H1 (cell line): ENCODE measurements at regions not wholly inside any gene's neighbourhood (a gene's known extent, or its start where the extent isn't known, plus 50 kb on each side); places are given as distances from the start of the nearest gene placed in this dataset.
A peak's percentile ranks its signal among the peaks of the same experiment; 100 is the strongest.

ENCODE experiments used
- CTCF ChIA-PET: fragments of 300-600 bp; sonication (Branson Sonifier 250); formaldehyde crosslinking; loops from one replicate; lab custom pipeline; 2021; ENCODE audit not compliant: partially characterized antibody; lab: Charles Lee
- POLR2A ChIA-PET: fragments of 300-600 bp; sonication (Branson Sonifier 250); formaldehyde crosslinking; loops from one replicate; lab custom pipeline; 2021; ENCODE audit warnings: inconsistent platforms; ENCODE audit not compliant: partially characterized antibody; lab: Charles Lee
- DNase-seq, 2 experiments: peaks; one replicate each; pipeline versions ENCODE4 v3.0.0 to v3.0.0-alpha.2; 2010 to 2022; ENCODE audit warnings: low spot score in 2 of 2, low read depth in 1 of 2, mixed read lengths in 1 of 2
- FAIRE-seq: peaks from 2 replicates; lab custom pipeline; 2011; peaks lifted over from hg19 to GRCh38; lab: Jason Lieb, UNC
- H2AFZ ChIP-seq: 2 replicates; pipeline ENCODE4 v1.8.1; 2012; ENCODE audit warnings: low read length, inconsistent platforms
- H2AK5ac ChIP-seq: 2 replicates; pipeline ENCODE4 v1.6.1; 2013; ENCODE audit warnings: low read depth, low read length
- H2BK120ac ChIP-seq: replicated peaks from 2 replicates; pipeline ENCODE3; 2013; ENCODE audit warnings: low read depth, low read length, inconsistent platforms
- H2BK12ac ChIP-seq: 2 replicates; pipeline ENCODE4 v1.6.1; 2013; ENCODE audit warnings: low read depth, low read length
- H2BK15ac ChIP-seq: 2 replicates; pipeline ENCODE4 v1.6.1; 2013; ENCODE audit warnings: low read length
- H2BK20ac ChIP-seq: 2 replicates; pipeline ENCODE4 v1.6.1; 2013; ENCODE audit warnings: low read length
- H2BK5ac ChIP-seq: 2 replicates; pipeline ENCODE4 v1.6.1; 2013; ENCODE audit warnings: low read depth, low read length
- H3K14ac ChIP-seq: 2 replicates; pipeline ENCODE4 v1.6.1; 2013; ENCODE audit warnings: inconsistent platforms; ENCODE audit not compliant: insufficient read length
- H3K18ac ChIP-seq: 2 replicates; pipeline ENCODE4 v1.6.1; 2013; ENCODE audit warnings: low read length; ENCODE audit errors: extremely low read depth
- H3K23ac ChIP-seq: 2 replicates; pipeline ENCODE4 v1.6.1; 2013; ENCODE audit warnings: inconsistent platforms; ENCODE audit not compliant: insufficient read length
- H3K23me2 ChIP-seq: 2 replicates; pipeline ENCODE4 v1.6.1; 2013; ENCODE audit warnings: low read depth, low read length
- H3K27ac ChIP-seq: 2 replicates; pipeline ENCODE4 v1.6.1; 2011; ENCODE audit warnings: low read depth, low read length, inconsistent platforms
- H3K27me3 ChIP-seq, 4 experiments: replicated peaks in 1 of 4; 1 replicate in 1 of 4; 2 replicates in 3 of 4; pipeline versions ENCODE4 v1.6.1 to v1.8.1; 2011 to 2013; ENCODE audit warnings: low read length in 3 of 4, mild to moderate bottlenecking in 3 of 4, inconsistent platforms in 2 of 4, mixed read lengths in 2 of 4, moderate library complexity in 1 of 4; ENCODE audit not compliant: control insufficient read depth in 3 of 4, insufficient read depth in 3 of 4; ENCODE audit errors: extremely low read depth in 1 of 4
- H3K36me3 ChIP-seq, 4 experiments: 2 replicates each; pipeline versions ENCODE4 v1.6.1 to v1.8.1; 2011 to 2013; ENCODE audit warnings: mild to moderate bottlenecking in 4 of 4, low read length in 3 of 4, moderate library complexity in 2 of 4, control low read depth in 1 of 4, inconsistent platforms in 1 of 4; ENCODE audit not compliant: insufficient read depth in 4 of 4, control insufficient read depth in 2 of 4
- H3K4ac ChIP-seq: replicated peaks from 2 replicates; pipeline ENCODE3; 2013; ENCODE audit warnings: low read length, low read depth, mixed read lengths, inconsistent platforms; ENCODE audit not compliant: insufficient read length
- H3K4me1 ChIP-seq, 4 experiments: replicated peaks in 1 of 4; 1 replicate in 1 of 4; 2 replicates in 3 of 4; pipeline versions ENCODE4 v1.6.1 to v1.8.1; 2011 to 2013; ENCODE audit warnings: low read length in 3 of 4, inconsistent platforms in 2 of 4, mixed read lengths in 1 of 4; ENCODE audit not compliant: insufficient read depth in 4 of 4, control insufficient read depth in 3 of 4
- H3K4me2 ChIP-seq, 2 experiments: 2 replicates each; pipeline versions ENCODE4 v1.6.1 to v1.8.1; 2011 to 2013; ENCODE audit warnings: low read depth in 2 of 2, low read length in 2 of 2, control low read depth in 1 of 2, inconsistent platforms in 1 of 2, mild to moderate bottlenecking in 1 of 2; ENCODE audit not compliant: insufficient read depth in 1 of 2
- H3K4me3 ChIP-seq, 4 experiments: fragments of 200-600, 300-600 bp in 1 of 4; sonication (generic), shearing (Covaris generic), sonication (Bioruptor Twin) in 1 of 4; 2 replicates each; pipeline versions ENCODE4 v1.5.1 to v1.8.1; 2011 to 2016; ENCODE audit warnings: low read length in 4 of 4, low read depth in 3 of 4, control low read depth in 2 of 4, inconsistent platforms in 2 of 4, mild to moderate bottlenecking in 2 of 4, mixed read lengths in 1 of 4, moderate library complexity in 1 of 4; ENCODE audit not compliant: insufficient read depth in 2 of 4; ENCODE audit errors: extremely low read depth in 1 of 4
- H3K56ac ChIP-seq: replicated peaks from 2 replicates; pipeline ENCODE3; 2013; ENCODE audit warnings: low read depth, mild to moderate bottlenecking, mixed read lengths, low read length, inconsistent platforms; ENCODE audit not compliant: insufficient read length
- H3K79me1 ChIP-seq: 2 replicates; pipeline ENCODE4 v1.6.1; 2013; ENCODE audit warnings: low read depth, low read length, control low read depth
- H3K79me2 ChIP-seq, 2 experiments: 2 replicates each; pipeline versions ENCODE4 v1.6.1 to v1.8.1; 2012 to 2013; ENCODE audit warnings: low read length in 2 of 2, mild to moderate bottlenecking in 2 of 2, inconsistent platforms in 1 of 2; ENCODE audit not compliant: insufficient read depth in 2 of 2, control insufficient read depth in 1 of 2
- H3K9ac ChIP-seq, 4 experiments: replicated peaks in 1 of 4; 1 replicate in 1 of 4; 2 replicates in 3 of 4; pipeline versions ENCODE4 v1.6.1 to v1.8.1; 2011 to 2013; ENCODE audit warnings: low read depth in 3 of 4, low read length in 3 of 4, control low read depth in 2 of 4, mild to moderate bottlenecking in 2 of 4, moderate library complexity in 2 of 4, inconsistent platforms in 1 of 4; ENCODE audit errors: extremely low read depth in 1 of 4
- H3K9me3 ChIP-seq, 2 experiments: 2 replicates each; pipeline versions ENCODE4 v1.6.1 to v1.8.1; 2012 to 2013; ENCODE audit warnings: mild to moderate bottlenecking in 2 of 2, moderate library complexity in 2 of 2, control low read depth in 1 of 2, inconsistent platforms in 1 of 2, low read depth in 1 of 2, low read length in 1 of 2, mixed read lengths in 1 of 2; ENCODE audit not compliant: insufficient read depth in 2 of 2
- H4K20me1 ChIP-seq, 2 experiments: replicated peaks in 1 of 2; 2 replicates each; pipeline versions ENCODE3 to v1.8.1; 2011 to 2013; ENCODE audit warnings: inconsistent platforms in 2 of 2, low read length in 2 of 2, mild to moderate bottlenecking in 1 of 2; ENCODE audit not compliant: insufficient read depth in 2 of 2, control insufficient read depth in 1 of 2
- H4K5ac ChIP-seq: 2 replicates; pipeline ENCODE4 v1.6.1; 2013; ENCODE audit warnings: low read length, low read depth, mixed read lengths, inconsistent platforms; ENCODE audit not compliant: insufficient read length
- H4K8ac ChIP-seq: 2 replicates; pipeline ENCODE4 v1.8.0; 2013; ENCODE audit warnings: mild to moderate bottlenecking, moderate library complexity, low read length, inconsistent platforms; ENCODE audit not compliant: insufficient read depth; ENCODE audit errors: extremely low read depth
- H4K91ac ChIP-seq: replicated peaks from 2 replicates; pipeline ENCODE3; 2013; ENCODE audit warnings: low read length, mixed read lengths, inconsistent platforms; ENCODE audit not compliant: insufficient read length
- BACH1 ChIP-seq: IDR thresholded peaks from 2 replicates; pipeline ENCODE4 v1.6.1; 2012; ENCODE audit warnings: low read length, improper control_type of control experiment
- JUN ChIP-seq: IDR thresholded peaks from 2 replicates; pipeline ENCODE4 v1.6.1; 2011; ENCODE audit warnings: low read depth, mild to moderate bottlenecking, improper control_type of control experiment, low read length
- POLR2AphosphoS5 ChIP-seq: IDR thresholded peaks from 2 replicates; pipeline ENCODE4 v1.6.1; 2011; ENCODE audit warnings: low read depth, low read length
- SRF ChIP-seq: IDR thresholded peaks from 2 replicates; pipeline ENCODE4 v1.6.1; 2011; ENCODE audit warnings: mild to moderate bottlenecking, low read depth, low read length, moderate library complexity
- SUZ12 ChIP-seq: fragments of 200-600 bp; sonication (generic); IDR thresholded peaks from 2 replicates; pipeline ENCODE4 v1.6.1; 2012; ENCODE audit warnings: mild to moderate bottlenecking, inconsistent platforms, low read length, moderate library complexity, mixed read lengths
- TAF1 ChIP-seq: IDR thresholded peaks from 2 replicates; pipeline ENCODE4 v1.6.1; 2011; ENCODE audit warnings: mild to moderate bottlenecking, low read depth, low read length
- WGBS, 2 experiments: shearing (Covaris generic) in 1 of 2; methylation state at CpG; one replicate each; pipeline versions ENCODE4 v1.1.6 to v1.1.7; 2013 to 2015; ENCODE audit warnings: low lambda C conversion rate in 2 of 2, mixed read lengths in 2 of 2, inconsistent platforms in 1 of 2, low coverage in 1 of 2, missing lambda C conversion rate in 1 of 2; ENCODE audit not compliant: insufficient replicate concordance in 2 of 2, insufficient coverage in 1 of 2, insufficient read length in 1 of 2; ENCODE audit errors: extremely low coverage in 1 of 2, missing lambda C conversion rate in 1 of 2; 5-methylcytosine and 5-hydroxymethylcytosine counted together

GRCh38 chr3:110727056-110727455 lies 344.6 kb upstream of the NECTIN3 start:
- H3K79me1 ChIP-seq = no peaks in the 10 kb centered on the region
- no peaks in the 10 kb centered on the region for H4K20me1 ChIP-seq
- H3K9ac ChIP-seq = no peak overlapping the region
- POLR2A ChIA-PET = no interaction called here
- no peak overlapping the region for H2AK5ac ChIP-seq
- peak overlapping the region; percentile 11; the same call in 1 of the 2 replicates for H2BK12ac ChIP-seq
- no peaks in the 10 kb centered on the region for H3K36me3 ChIP-seq
- FAIRE-seq (no peak), DNase-seq (no peak)
- H2AFZ ChIP-seq = peak overlapping the region; percentile 41; the same call in 1 of the 2 replicates
- no peak overlapping the region for H2BK15ac ChIP-seq
- no peak overlapping the region for H4K91ac ChIP-seq
- H3K4me1 ChIP-seq = peaks cover 0 to 3% (median 0%) of the 10 kb centered on the region in 4 experiments; a peak in 1 of 7 replicates
- no peak overlapping the region for H2BK120ac ChIP-seq
- no peak overlapping the region for H3K4me3 ChIP-seq
- H4K8ac ChIP-seq = no peak overlapping the region
- H3K56ac ChIP-seq = no peak overlapping the region
- H3K23me2 ChIP-seq = no peaks in the 10 kb centered on the region
- WGBS, 2 experiments = 87% methylated on average over 2 of the region's 2 CpGs; no CpG with 5 or more reads in 1 of the 2 experiments
- no peaks in the 10 kb centered on the region for H3K27me3 ChIP-seq
- no peak overlapping the region for H3K18ac ChIP-seq
- no peak overlapping the region for H3K27ac ChIP-seq
- H3K9me3 ChIP-seq = no peaks in the 10 kb centered on the region
- no peak overlapping the region for H2BK5ac ChIP-seq
- H3K4me2 ChIP-seq = no peak overlapping the region
- CTCF ChIA-PET = no interaction called here
- H2BK20ac ChIP-seq = no peak overlapping the region
- H3K14ac ChIP-seq = no peak overlapping the region
- H3K4ac ChIP-seq = no peak overlapping the region
- H3K23ac ChIP-seq = no peak overlapping the region
- H4K5ac ChIP-seq = no peak overlapping the region
- TF ChIP-seq POLR2AphosphoS5 (no peak), JUN (no peak), SUZ12 (no peak), TAF1 (no peak), BACH1 (no peak), SRF (no peak)
- H3K79me2 ChIP-seq = no peaks in the 10 kb centered on the region
